8988T (cell line): ENCODE measurements at regions not wholly inside any gene's neighbourhood (a gene's known extent, or its start where the extent isn't known, plus 50 kb on each side); places are given as distances from the start of the nearest gene placed in this dataset.

Experiments used
- DNase-seq: peaks from one replicate; pipeline ENCODE4 v3.0.0; 2011

GRCh38 chr12:94777936-94778335, 127.6 kb upstream of the TMCC3 start:
- no peak for DNase-seq

- DNase-seq, result no peak
Measured at GRCh38 chr12:94775710-94776109, 125.4 kb upstream of the TMCC3 start.

- no peak for DNase-seq
Measured at GRCh38 chr12:94771741-94772140, 121.4 kb upstream of the TMCC3 start.

- no peak for DNase-seq
Measured at GRCh38 chr12:94771199-94771598, 120.8 kb upstream of the TMCC3 start.

GRCh38 chr12:94770791-94771190, 120.4 kb upstream of the TMCC3 start:
- DNase-seq, result no peak

GRCh38 chr12:94769776-94770759, 119.7 kb upstream of the TMCC3 start:
- DNase-seq, result no peak

- no peak for DNase-seq
Measured at GRCh38 chr12:94769047-94769420, 118.7 kb upstream of the TMCC3 start.

GRCh38 chr12:94768398-94769046, 118.2 kb upstream of the TMCC3 start:
- DNase-seq, result no peak

- no peak for DNase-seq
Measured at GRCh38 chr12:94767956-94768355, 117.6 kb upstream of the TMCC3 start.

GRCh38 chr12:94766397-94766796, 116.0 kb upstream of the TMCC3 start:
- DNase-seq, result no peak

GRCh38 chr12:94763462-94763861, 113.1 kb upstream of the TMCC3 start:
- no peak for DNase-seq

- DNase-seq, result no peak
Measured at GRCh38 chr12:94762943-94763342, 112.6 kb upstream of the TMCC3 start.

GRCh38 chr12:94762259-94762942, 112.0 kb upstream of the TMCC3 start:
- DNase-seq, result no peak

- no peak for DNase-seq
Measured at GRCh38 chr12:94761559-94761958, 111.2 kb upstream of the TMCC3 start.

- no peak for DNase-seq
Measured at GRCh38 chr12:94760786-94761185, 110.4 kb upstream of the TMCC3 start.

GRCh38 chr12:94756789-94757188, 106.4 kb upstream of the TMCC3 start:
- no peak for DNase-seq

- no peak for DNase-seq
Measured at GRCh38 chr12:94755598-94755997, 105.2 kb upstream of the TMCC3 start.

- DNase-seq, result no peak
Measured at GRCh38 chr12:94754653-94755052, 104.3 kb upstream of the TMCC3 start.

GRCh38 chr12:94753036-94753679, 102.8 kb upstream of the TMCC3 start:
- no peak for DNase-seq

- DNase-seq, result no peak
Measured at GRCh38 chr12:94750864-94751263, 100.5 kb upstream of the TMCC3 start.

- DNase-seq, result no peak
Measured at GRCh38 chr12:94749890-94750289, 99.5 kb upstream of the TMCC3 start.

- no peak for DNase-seq
Measured at GRCh38 chr12:94749455-94749854, 99.1 kb upstream of the TMCC3 start.
